D721Med (cell line): ENCODE measurements at regions not wholly inside any gene's neighbourhood (a gene's known extent, or its start where the extent isn't known, plus 50 kb on each side); places are given as distances from the start of the nearest gene placed in this dataset.

Experiments used
- DNase-seq: peaks from one replicate; pipeline ENCODE4 v3.0.0; 2011; ENCODE audit warnings: low spot score; ENCODE audit not compliant: insufficient read length
- FAIRE-seq: peaks from 2 replicates; lab custom pipeline; 2011; peaks lifted over from hg19 to GRCh38; lab: Jason Lieb, UNC
- CTCF ChIP-seq: IDR thresholded peaks from 2 replicates; pipeline ENCODE4 v1.5.1; 2012; ENCODE audit warnings: mild to moderate bottlenecking, control low read depth; ENCODE audit not compliant: insufficient read depth; ENCODE audit errors: missing control alignments

GRCh38 chr3:127366383-127366782 lies 78.5 kb upstream of the PRR20G start:
- DNase-seq (no peak), FAIRE-seq (no peak)
- TF ChIP-seq CTCF: peak; percentile 6

GRCh38 chr3:127365163-127365798 lies 77.4 kb upstream of the PRR20G start:
- no peak for FAIRE-seq
- no peak for DNase-seq
- TF ChIP-seq CTCF: no peak

GRCh38 chr3:127363891-127364290 lies 76.0 kb upstream of the PRR20G start:
- TF ChIP-seq CTCF: no peak
- no peak for DNase-seq
- FAIRE-seq: no peak

- no peak for TF ChIP-seq CTCF
- no peak for FAIRE-seq
- DNase-seq: no peak
These were observed 75.3 kb upstream of the PRR20G start for GRCh38 chr3:127363171-127363570.

- DNase-seq (no peak), FAIRE-seq (no peak)
- TF ChIP-seq CTCF: no peak
These were observed 72.8 kb upstream of the PRR20G start for GRCh38 chr3:127360647-127361046.

GRCh38 chr3:127358641-127359040 lies 70.8 kb upstream of the PRR20G start:
- DNase-seq: no peak
- no peak for FAIRE-seq
- no peak for TF ChIP-seq CTCF

GRCh38 chr3:127356381-127356780 lies 68.5 kb upstream of the PRR20G start:
- DNase-seq (no peak), FAIRE-seq (no peak)
- no peak for TF ChIP-seq CTCF
